H1 (cell line): ENCODE measurements at regions not wholly inside any gene's neighbourhood (a gene's known extent, or its start where the extent isn't known, plus 50 kb on each side); places are given as distances from the start of the nearest gene placed in this dataset.

ENCODE experiments used
- CTCF ChIA-PET: fragments of 300-600 bp; sonication (Branson Sonifier 250); formaldehyde crosslinking; loops from one replicate; lab custom pipeline; 2021; ENCODE audit not compliant: partially characterized antibody; lab: Charles Lee
- POLR2A ChIA-PET: fragments of 300-600 bp; sonication (Branson Sonifier 250); formaldehyde crosslinking; loops from one replicate; lab custom pipeline; 2021; ENCODE audit warnings: inconsistent platforms; ENCODE audit not compliant: partially characterized antibody; lab: Charles Lee
- DNase-seq, 2 experiments: peaks; one replicate each; pipeline versions ENCODE4 v3.0.0 to v3.0.0-alpha.2; 2010 to 2022; ENCODE audit warnings: low spot score in 2 of 2, low read depth in 1 of 2, mixed read lengths in 1 of 2
- FAIRE-seq: peaks from 2 replicates; lab custom pipeline; 2011; peaks lifted over from hg19 to GRCh38; lab: Jason Lieb, UNC
- H2AFZ ChIP-seq: 2 replicates; pipeline ENCODE4 v1.8.1; 2012; ENCODE audit warnings: low read length, inconsistent platforms
- H2AK5ac ChIP-seq: 2 replicates; pipeline ENCODE4 v1.6.1; 2013; ENCODE audit warnings: low read depth, low read length
- H2BK120ac ChIP-seq: replicated peaks from 2 replicates; pipeline ENCODE3; 2013; ENCODE audit warnings: low read depth, low read length, inconsistent platforms
- H2BK12ac ChIP-seq: 2 replicates; pipeline ENCODE4 v1.6.1; 2013; ENCODE audit warnings: low read depth, low read length
- H2BK15ac ChIP-seq: 2 replicates; pipeline ENCODE4 v1.6.1; 2013; ENCODE audit warnings: low read length
- H2BK20ac ChIP-seq: 2 replicates; pipeline ENCODE4 v1.6.1; 2013; ENCODE audit warnings: low read length
- H2BK5ac ChIP-seq: 2 replicates; pipeline ENCODE4 v1.6.1; 2013; ENCODE audit warnings: low read depth, low read length
- H3K14ac ChIP-seq: 2 replicates; pipeline ENCODE4 v1.6.1; 2013; ENCODE audit warnings: inconsistent platforms; ENCODE audit not compliant: insufficient read length
- H3K18ac ChIP-seq: 2 replicates; pipeline ENCODE4 v1.6.1; 2013; ENCODE audit warnings: low read length; ENCODE audit errors: extremely low read depth
- H3K23ac ChIP-seq: 2 replicates; pipeline ENCODE4 v1.6.1; 2013; ENCODE audit warnings: inconsistent platforms; ENCODE audit not compliant: insufficient read length
- H3K23me2 ChIP-seq: 2 replicates; pipeline ENCODE4 v1.6.1; 2013; ENCODE audit warnings: low read depth, low read length
- H3K27ac ChIP-seq: 2 replicates; pipeline ENCODE4 v1.6.1; 2011; ENCODE audit warnings: low read depth, low read length, inconsistent platforms
- H3K27me3 ChIP-seq, 4 experiments: replicated peaks in 1 of 4; 1 replicate in 1 of 4; 2 replicates in 3 of 4; pipeline versions ENCODE4 v1.6.1 to v1.8.1; 2011 to 2013; ENCODE audit warnings: low read length in 3 of 4, mild to moderate bottlenecking in 3 of 4, inconsistent platforms in 2 of 4, mixed read lengths in 2 of 4, moderate library complexity in 1 of 4; ENCODE audit not compliant: control insufficient read depth in 3 of 4, insufficient read depth in 3 of 4; ENCODE audit errors: extremely low read depth in 1 of 4
- H3K36me3 ChIP-seq, 4 experiments: 2 replicates each; pipeline versions ENCODE4 v1.6.1 to v1.8.1; 2011 to 2013; ENCODE audit warnings: mild to moderate bottlenecking in 4 of 4, low read length in 3 of 4, moderate library complexity in 2 of 4, control low read depth in 1 of 4, inconsistent platforms in 1 of 4; ENCODE audit not compliant: insufficient read depth in 4 of 4, control insufficient read depth in 2 of 4
- H3K4ac ChIP-seq: replicated peaks from 2 replicates; pipeline ENCODE3; 2013; ENCODE audit warnings: low read length, low read depth, mixed read lengths, inconsistent platforms; ENCODE audit not compliant: insufficient read length
- H3K4me1 ChIP-seq, 4 experiments: replicated peaks in 1 of 4; 1 replicate in 1 of 4; 2 replicates in 3 of 4; pipeline versions ENCODE4 v1.6.1 to v1.8.1; 2011 to 2013; ENCODE audit warnings: low read length in 3 of 4, inconsistent platforms in 2 of 4, mixed read lengths in 1 of 4; ENCODE audit not compliant: insufficient read depth in 4 of 4, control insufficient read depth in 3 of 4
- H3K4me2 ChIP-seq, 2 experiments: 2 replicates each; pipeline versions ENCODE4 v1.6.1 to v1.8.1; 2011 to 2013; ENCODE audit warnings: low read depth in 2 of 2, low read length in 2 of 2, control low read depth in 1 of 2, inconsistent platforms in 1 of 2, mild to moderate bottlenecking in 1 of 2; ENCODE audit not compliant: insufficient read depth in 1 of 2
- H3K4me3 ChIP-seq, 4 experiments: fragments of 200-600, 300-600 bp in 1 of 4; sonication (generic), shearing (Covaris generic), sonication (Bioruptor Twin) in 1 of 4; 2 replicates each; pipeline versions ENCODE4 v1.5.1 to v1.8.1; 2011 to 2016; ENCODE audit warnings: low read length in 4 of 4, low read depth in 3 of 4, control low read depth in 2 of 4, inconsistent platforms in 2 of 4, mild to moderate bottlenecking in 2 of 4, mixed read lengths in 1 of 4, moderate library complexity in 1 of 4; ENCODE audit not compliant: insufficient read depth in 2 of 4; ENCODE audit errors: extremely low read depth in 1 of 4
- H3K56ac ChIP-seq: replicated peaks from 2 replicates; pipeline ENCODE3; 2013; ENCODE audit warnings: low read depth, mild to moderate bottlenecking, mixed read lengths, low read length, inconsistent platforms; ENCODE audit not compliant: insufficient read length
- H3K79me1 ChIP-seq: 2 replicates; pipeline ENCODE4 v1.6.1; 2013; ENCODE audit warnings: low read depth, low read length, control low read depth
- H3K79me2 ChIP-seq, 2 experiments: 2 replicates each; pipeline versions ENCODE4 v1.6.1 to v1.8.1; 2012 to 2013; ENCODE audit warnings: low read length in 2 of 2, mild to moderate bottlenecking in 2 of 2, inconsistent platforms in 1 of 2; ENCODE audit not compliant: insufficient read depth in 2 of 2, control insufficient read depth in 1 of 2
- H3K9ac ChIP-seq, 4 experiments: replicated peaks in 1 of 4; 1 replicate in 1 of 4; 2 replicates in 3 of 4; pipeline versions ENCODE4 v1.6.1 to v1.8.1; 2011 to 2013; ENCODE audit warnings: low read depth in 3 of 4, low read length in 3 of 4, control low read depth in 2 of 4, mild to moderate bottlenecking in 2 of 4, moderate library complexity in 2 of 4, inconsistent platforms in 1 of 4; ENCODE audit errors: extremely low read depth in 1 of 4
- H3K9me3 ChIP-seq, 2 experiments: 2 replicates each; pipeline versions ENCODE4 v1.6.1 to v1.8.1; 2012 to 2013; ENCODE audit warnings: mild to moderate bottlenecking in 2 of 2, moderate library complexity in 2 of 2, control low read depth in 1 of 2, inconsistent platforms in 1 of 2, low read depth in 1 of 2, low read length in 1 of 2, mixed read lengths in 1 of 2; ENCODE audit not compliant: insufficient read depth in 2 of 2
- H4K20me1 ChIP-seq, 2 experiments: replicated peaks in 1 of 2; 2 replicates each; pipeline versions ENCODE3 to v1.8.1; 2011 to 2013; ENCODE audit warnings: inconsistent platforms in 2 of 2, low read length in 2 of 2, mild to moderate bottlenecking in 1 of 2; ENCODE audit not compliant: insufficient read depth in 2 of 2, control insufficient read depth in 1 of 2
- H4K5ac ChIP-seq: 2 replicates; pipeline ENCODE4 v1.6.1; 2013; ENCODE audit warnings: low read length, low read depth, mixed read lengths, inconsistent platforms; ENCODE audit not compliant: insufficient read length
- H4K8ac ChIP-seq: 2 replicates; pipeline ENCODE4 v1.8.0; 2013; ENCODE audit warnings: mild to moderate bottlenecking, moderate library complexity, low read length, inconsistent platforms; ENCODE audit not compliant: insufficient read depth; ENCODE audit errors: extremely low read depth
- H4K91ac ChIP-seq: replicated peaks from 2 replicates; pipeline ENCODE3; 2013; ENCODE audit warnings: low read length, mixed read lengths, inconsistent platforms; ENCODE audit not compliant: insufficient read length
- ASH2L ChIP-seq: fragments of 200-600, 300-600 bp; sonication (generic); IDR thresholded peaks from one replicate; pipeline ENCODE4 v1.7.1; 2017; ENCODE audit warnings: low read length
- CHD1 ChIP-seq: IDR thresholded peaks from 2 replicates; pipeline ENCODE4 v1.6.1; 2012; ENCODE audit warnings: low read depth, low read length, improper control_type of control experiment
- EZH2 ChIP-seq: fragments of 200-600 bp; sonication (generic); IDR thresholded peaks from 2 replicates; pipeline ENCODE4 v1.7.1; 2012; ENCODE audit warnings: low read depth, mild to moderate bottlenecking, moderate library complexity, low read length, inconsistent platforms; ENCODE audit not compliant: severe bottlenecking
- GABPA ChIP-seq: IDR thresholded peaks from 2 replicates; pipeline ENCODE4 v1.6.1; 2011; ENCODE audit warnings: mild to moderate bottlenecking, low read length, moderate library complexity, borderline replicate concordance; ENCODE audit not compliant: insufficient read depth
- GTF2F1 ChIP-seq: IDR thresholded peaks from 2 replicates; pipeline ENCODE4 v1.6.1; 2012; ENCODE audit warnings: low read depth, low read length, improper control_type of control experiment, borderline replicate concordance
- JUN ChIP-seq: IDR thresholded peaks from 2 replicates; pipeline ENCODE4 v1.6.1; 2011; ENCODE audit warnings: low read depth, mild to moderate bottlenecking, improper control_type of control experiment, low read length
- JUND ChIP-seq: IDR thresholded peaks from 2 replicates; pipeline ENCODE4 v1.6.1; 2011; ENCODE audit warnings: mild to moderate bottlenecking, improper control_type of control experiment, low read length
- RBBP5 ChIP-seq: IDR thresholded peaks from 2 replicates; pipeline ENCODE4 v1.7.1; 2012; ENCODE audit warnings: low read depth, mild to moderate bottlenecking, inconsistent platforms, low read length, moderate library complexity, borderline replicate concordance
- RFX5 ChIP-seq: IDR thresholded peaks from 2 replicates; pipeline ENCODE4 v1.6.1; 2011; ENCODE audit warnings: low read depth, low read length, improper control_type of control experiment, borderline replicate concordance
- RXRA ChIP-seq: IDR thresholded peaks from 2 replicates; pipeline ENCODE4 v1.6.1; 2011; ENCODE audit warnings: low read depth, mild to moderate bottlenecking, low read length, moderate library complexity; ENCODE audit not compliant: insufficient read depth
- SAP30 ChIP-seq: fragments of 300-600 bp; sonication (generic); IDR thresholded peaks from 2 replicates; pipeline ENCODE4 v1.7.1; 2012; ENCODE audit warnings: low read length, moderate library complexity, mild to moderate bottlenecking, inconsistent platforms; ENCODE audit not compliant: insufficient read depth, insufficient replicate concordance
- SIN3A ChIP-seq, 2 experiments: IDR thresholded peaks in 1 of 2; conservative IDR thresholded peaks in 1 of 2; 2 replicates each; pipeline ENCODE4 v1.6.1; 2011 to 2012; ENCODE audit warnings: low read length in 2 of 2, improper control_type of control experiment in 1 of 2, low read depth in 1 of 2, mild to moderate bottlenecking in 1 of 2
- SIRT6 ChIP-seq: IDR thresholded peaks from one replicate; pipeline ENCODE4 v1.7.1; 2012; ENCODE audit warnings: low read length, inconsistent platforms
- SIX5 ChIP-seq: IDR thresholded peaks from 2 replicates; pipeline ENCODE4 v1.6.1; 2011; ENCODE audit warnings: mild to moderate bottlenecking, low read depth, low read length
- TCF12 ChIP-seq: IDR thresholded peaks from 2 replicates; pipeline ENCODE4 v1.6.1; 2011; ENCODE audit warnings: low read depth, mild to moderate bottlenecking, low read length
- TEAD4 ChIP-seq: IDR thresholded peaks from 2 replicates; pipeline ENCODE4 v1.6.1; 2012; ENCODE audit warnings: low read depth, low read length, inconsistent platforms, mixed read lengths
- WGBS, 2 experiments: shearing (Covaris generic) in 1 of 2; methylation state at CpG; one replicate each; pipeline versions ENCODE4 v1.1.6 to v1.1.7; 2013 to 2015; ENCODE audit warnings: low lambda C conversion rate in 2 of 2, mixed read lengths in 2 of 2, inconsistent platforms in 1 of 2, low coverage in 1 of 2, missing lambda C conversion rate in 1 of 2; ENCODE audit not compliant: insufficient replicate concordance in 2 of 2, insufficient coverage in 1 of 2, insufficient read length in 1 of 2; ENCODE audit errors: extremely low coverage in 1 of 2, missing lambda C conversion rate in 1 of 2; 5-methylcytosine and 5-hydroxymethylcytosine counted together

DNA sequence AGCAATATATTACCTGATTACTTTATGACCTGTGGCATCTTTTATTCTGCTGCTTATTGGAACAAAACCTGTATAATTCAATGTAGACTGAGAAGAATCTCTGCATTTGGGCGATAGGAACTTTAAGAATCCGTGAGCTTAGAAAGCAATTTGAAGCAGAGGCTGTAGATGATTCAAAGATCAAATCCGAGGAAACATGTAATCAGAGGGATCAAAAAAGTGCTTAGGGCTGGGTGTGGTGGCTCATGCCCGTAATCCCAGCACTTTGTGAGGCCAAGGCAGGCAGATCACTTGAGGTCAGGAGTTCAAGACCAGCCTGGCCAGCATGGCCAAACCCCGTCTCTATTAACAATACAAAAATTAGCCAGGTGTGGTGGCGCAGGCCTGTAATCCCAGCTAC, 198.4 kb downstream of the MTX2 start:
- no peaks in the 10 kb centered on the region for H3K79me1 ChIP-seq
- H3K27ac ChIP-seq: no peak overlapping the region
- no peaks in the 10 kb centered on the region for H3K36me3 ChIP-seq
- H4K20me1 ChIP-seq: no peaks in the 10 kb centered on the region
- H3K18ac ChIP-seq: no peak overlapping the region
- CTCF ChIA-PET: interaction anchor here (0.6 to 2.4 kb wide), 2 partner anchors 8 to 87 kb away, joined by 3 to 7 read pairs; no protein-coding TSS in a partner anchor
- POLR2A ChIA-PET: no interaction called here
- no peak overlapping the region for H4K91ac ChIP-seq
- no peak overlapping the region for H4K5ac ChIP-seq
- H2BK20ac ChIP-seq: no peak overlapping the region
- H3K4me1 ChIP-seq: peaks cover 0 to 2% (median 0%) of the 10 kb centered on the region in 4 experiments; a peak in 2 of 7 replicates
- H3K4me2 ChIP-seq: no peak overlapping the region
- H2AFZ ChIP-seq: no peak overlapping the region
- no peaks in the 10 kb centered on the region for H3K9me3 ChIP-seq
- FAIRE-seq: no peak
- no peak overlapping the region for H2BK12ac ChIP-seq
- H2AK5ac ChIP-seq: no peak overlapping the region
- no peak overlapping the region for H3K4ac ChIP-seq
- no peak overlapping the region for H2BK120ac ChIP-seq
- no peak overlapping the region for H3K23ac ChIP-seq
- no peak for DNase-seq
- no peak overlapping the region for H3K56ac ChIP-seq
- H3K79me2 ChIP-seq: no peaks in the 10 kb centered on the region
- no peaks in the 10 kb centered on the region for H3K23me2 ChIP-seq
- H2BK15ac ChIP-seq: no peak overlapping the region
- no peak overlapping the region for H3K9ac ChIP-seq
- H4K8ac ChIP-seq: no peak overlapping the region
- no peak overlapping the region for H2BK5ac ChIP-seq
- H3K14ac ChIP-seq: no peak overlapping the region
- no peaks in the 10 kb centered on the region for H3K27me3 ChIP-seq
- H3K4me3 ChIP-seq: no peak overlapping the region
- 86% methylated on average over 6 of the region's 6 CpGs; no CpG with 5 or more reads in 1 of the 2 experiments for WGBS, 2 experiments
- no peak for TF ChIP-seq RBBP5
- TF ChIP-seq TEAD4: no peak
- TF ChIP-seq TCF12: no peak
- TF ChIP-seq EZH2: no peak
- no peak for TF ChIP-seq GTF2F1
- TF ChIP-seq GABPA: no peak
- TF ChIP-seq SAP30: no peak
- TF ChIP-seq ASH2L: no peak
- no peak for TF ChIP-seq SIX5
- TF ChIP-seq JUN: no peak
- TF ChIP-seq RXRA: no peak
- no peak for TF ChIP-seq SIRT6
- no peak for TF ChIP-seq CHD1
- TF ChIP-seq JUND: no peak
- TF ChIP-seq SIN3A (conservative IDR thresholded peaks at IDR 0.05 in 1 of 2, IDR thresholded peaks at IDR 0.05 in 1 of 2; ENCODE audit: low read depth in 1 of 2, low read length in 2 of 2): no peak
- no peak for TF ChIP-seq RFX5
